Gastrocnemius medialis (tissue), 4 donors: ENCODE measurements at regions not wholly inside any gene's neighbourhood (a gene's known extent, or its start where the extent isn't known, plus 50 kb on each side); places are given as distances from the start of the nearest gene placed in this dataset.

Experiments used
- ATAC-seq, 2 donors: fragments of 150-250 bp; one replicate each; pipeline ENCODE4 v1.9.1; 2016
- DNase-seq, 2 donors: peaks; one replicate each; pipeline ENCODE4 v3.0.0-alpha.2; 2019
- H3K27ac ChIP-seq, 4 donors: fragments of 200-600 bp; sonication (generic); 1 replicate in 1 of 4; 2 replicates in 3 of 4; pipeline ENCODE4 v1.5.1; 2016 to 2018; ENCODE audit warnings: mild to moderate bottlenecking in 2 of 4, moderate library complexity in 1 of 4
- H3K27me3 ChIP-seq, 3 donors: fragments of 200-600 bp; sonication (generic) in 2 of 3; 1 replicate in 1 of 3; 2 replicates in 2 of 3; pipeline versions ENCODE4 v1.5.1 to v1.6.0; 2016 to 2019; ENCODE audit warnings: mild to moderate bottlenecking in 1 of 3, moderate library complexity in 1 of 3
- H3K36me3 ChIP-seq, 2 donors: fragments of 200-600 bp; sonication (generic) in 1 of 2; one replicate each; pipeline ENCODE4 v1.5.1; 2017 to 2018
- H3K4me1 ChIP-seq, 2 donors: fragments of 200-600 bp; sonication (generic) in 1 of 2; one replicate each; pipeline ENCODE4 v1.5.1; 2016 to 2017; ENCODE audit warnings: mild to moderate bottlenecking in 2 of 2
- H3K4me3 ChIP-seq, 4 donors: fragments of 200-600 bp; sonication (generic) in 3 of 4; 1 replicate in 1 of 4; 2 replicates in 3 of 4; pipeline ENCODE4 v1.5.1; 2016 to 2019; ENCODE audit warnings: mild to moderate bottlenecking in 2 of 4
- H3K9me3 ChIP-seq, 3 donors: fragments of 200-600 bp; sonication (generic) in 2 of 3; 1 replicate in 1 of 3; 2 replicates in 2 of 3; pipeline ENCODE4 v1.5.1; 2016 to 2019
- CTCF ChIP-seq, 5 experiments: fragments of 450-650 bp in 3 of 5; fragments of 200-600 bp in 2 of 5; sonication (generic) in 2 of 5; IDR thresholded peaks in 4 of 5; conservative IDR thresholded peaks in 1 of 5; 1 replicate in 4 of 5; 2 replicates in 1 of 5; pipeline ENCODE4 v1.5.1; 2016 to 2019; ENCODE audit warnings: antibody characterized with exemption in 5 of 5, mild to moderate bottlenecking in 3 of 5, moderate library complexity in 3 of 5
- POLR2A ChIP-seq, 2 donors: fragments of 450-650 bp; IDR thresholded peaks; one replicate each; pipeline ENCODE4 v1.6.1; 2017; ENCODE audit warnings: antibody characterized with exemption in 2 of 2, mild to moderate bottlenecking in 2 of 2, moderate library complexity in 2 of 2
- in situ Hi-C, 4 donors: fragments of 200-750 bp; cut with MboI; loops; one replicate each; pipeline versions ENCODE4 v1.15.0 to v1.8.0; 2017; ENCODE audit warnings: low sequenced_read_pairs in 4 of 4
- intact Hi-C: fragments of 100-400 bp; cut with DNase I; formaldehyde crosslinking; loops from one replicate; pipeline ENCODE4 v1.15.1; 2023; ENCODE audit warnings: low total_unique reads

- Histone ChIP-seq H3K27ac (no peak overlapping the region), H3K9me3 (no peaks in the 10 kb centered on the region), H3K27me3 (no peaks in the 10 kb centered on the region), H3K4me1 (no peaks in the 10 kb centered on the region), H3K4me3 (no peak overlapping the region), H3K36me3 (no peaks in the 10 kb centered on the region)
- intact Hi-C loops (no loop called here), in situ Hi-C loops (no loop called here)
- DNase-seq (no peak), ATAC-seq (no peak)
- TF ChIP-seq CTCF (IDR thresholded peaks at IDR 0.05 in 4 of 5, conservative IDR thresholded peaks at IDR 0.05 in 1 of 5): no peak
- TF ChIP-seq POLR2A (IDR thresholded peaks at IDR 0.05): no peak
These were observed 1277.3 kb downstream of the SLITRK5 start for GRCh38 chr13:88948501-88948900.

- no peak overlapping the region for H3K27ac ChIP-seq
- H3K4me3 ChIP-seq: no peak overlapping the region
- ATAC-seq: no peak
- no peaks in the 10 kb centered on the region for H3K36me3 ChIP-seq
- H3K4me1 ChIP-seq: no peaks in the 10 kb centered on the region
- in situ Hi-C loops (no loop called here), intact Hi-C loops (no loop called here)
- DNase-seq: no peak
- H3K9me3 ChIP-seq: no peaks in the 10 kb centered on the region
- TF ChIP-seq POLR2A (IDR thresholded peaks at IDR 0.05) (no peak), CTCF (IDR thresholded peaks at IDR 0.05 in 4 of 5, conservative IDR thresholded peaks at IDR 0.05 in 1 of 5) (no peak)
- H3K27me3 ChIP-seq: no peaks in the 10 kb centered on the region
These were observed 1287.7 kb downstream of the SLITRK5 start for GRCh38 chr13:88958821-88959220.

GRCh38 chr13:88976466-88976865 lies 1305.3 kb downstream of the SLITRK5 start:
- Histone ChIP-seq H3K4me3 (no peak overlapping the region), H3K27me3 (no peaks in the 10 kb centered on the region), H3K9me3 (no peaks in the 10 kb centered on the region), H3K36me3 (no peaks in the 10 kb centered on the region), H3K27ac (no peak overlapping the region), H3K4me1 (no peaks in the 10 kb centered on the region)
- DNase-seq (no peak), ATAC-seq (no peak)
- in situ Hi-C loops (no loop called here), intact Hi-C loops (no loop called here)
- no peak for TF ChIP-seq CTCF (IDR thresholded peaks at IDR 0.05 in 4 of 5, conservative IDR thresholded peaks at IDR 0.05 in 1 of 5)
- TF ChIP-seq POLR2A (IDR thresholded peaks at IDR 0.05): no peak

GRCh38 chr13:88978607-88979006 lies 1307.4 kb downstream of the SLITRK5 start:
- Histone ChIP-seq H3K27me3 (no peaks in the 10 kb centered on the region), H3K4me1 (no peaks in the 10 kb centered on the region), H3K36me3 (no peaks in the 10 kb centered on the region), H3K4me3 (no peak overlapping the region), H3K27ac (no peak overlapping the region), H3K9me3 (no peaks in the 10 kb centered on the region)
- in situ Hi-C loops: no loop called here
- no peak for DNase-seq
- no peak for TF ChIP-seq POLR2A (IDR thresholded peaks at IDR 0.05)
- no peak for TF ChIP-seq CTCF (IDR thresholded peaks at IDR 0.05 in 4 of 5, conservative IDR thresholded peaks at IDR 0.05 in 1 of 5)
- ATAC-seq: no peak
- intact Hi-C loops: no loop called here

GRCh38 chr13:88979465-88980175 lies 1308.4 kb downstream of the SLITRK5 start:
- Histone ChIP-seq H3K27me3 (no peaks in the 10 kb centered on the region), H3K9me3 (no peaks in the 10 kb centered on the region), H3K4me3 (no peak overlapping the region), H3K27ac (no peak overlapping the region), H3K4me1 (no peaks in the 10 kb centered on the region), H3K36me3 (no peaks in the 10 kb centered on the region)
- TF ChIP-seq POLR2A (IDR thresholded peaks at IDR 0.05) (no peak), CTCF (IDR thresholded peaks at IDR 0.05 in 4 of 5, conservative IDR thresholded peaks at IDR 0.05 in 1 of 5) (no peak)
- in situ Hi-C loops (no loop called here), intact Hi-C loops (no loop called here)
- DNase-seq (no peak), ATAC-seq (no peak)
